ENCODE measurements at regions not wholly inside any gene's neighbourhood (a gene's known extent, or its start where the extent isn't known, plus 50 kb on each side); places are given as distances from the start of the nearest gene placed in this dataset.
"Not testable (repeated sequence)": the region's sequence is repeated elsewhere in the genome, so short reads cannot be mapped to it uniquely, and the experiment has no call there.

GRCh38 chr12:127140864-127141484 lies 1126.0 kb upstream of the TMEM132C start:
- ATAC-seq; DNase-seq; intact Hi-C loops (cut with micrococcal nuclease): not testable (repeated sequence)

GRCh38 chr12:127143020-127143419 lies 1124.0 kb upstream of the TMEM132C start:
- DNase-seq (no peak), ATAC-seq (no peak)
- intact Hi-C loops (cut with micrococcal nuclease): no loop called here

DNA sequence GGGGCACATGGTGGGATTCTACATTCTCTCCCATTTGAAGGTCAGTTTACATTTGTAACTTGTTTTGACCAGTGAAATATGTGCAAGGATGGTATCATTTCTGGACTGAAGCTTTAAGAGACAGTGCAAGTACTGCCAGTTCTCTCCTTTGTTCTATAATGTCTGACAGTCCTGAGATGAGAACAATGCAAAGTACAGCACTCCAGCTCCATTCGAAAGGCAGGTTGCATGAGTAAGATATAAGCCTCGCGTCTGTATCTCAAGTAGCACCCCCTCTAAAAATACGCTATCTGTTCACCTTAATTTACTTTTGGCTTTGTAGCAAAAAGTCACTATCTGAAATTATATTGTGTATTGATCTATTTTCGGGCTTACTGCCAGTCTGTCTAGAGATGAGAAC lies 1122.2 kb upstream of the TMEM132C start:
- intact Hi-C loops (cut with micrococcal nuclease): no loop called here
- ATAC-seq: no peak
- DNase-seq: no peak

- ATAC-seq (no peak), DNase-seq (no peak)
- intact Hi-C loops (cut with micrococcal nuclease): no loop called here
Measured at GRCh38 chr12:127145241-127145928, 1121.6 kb upstream of the TMEM132C start.

GRCh38 chr12:127145929-127146789 lies 1120.8 kb upstream of the TMEM132C start:
- DNase-seq: peak; percentile 89
- ATAC-seq: peak; percentile 99
- intact Hi-C loops (cut with micrococcal nuclease): no loop called here

GRCh38 chr12:127146991-127147718 lies 1119.8 kb upstream of the TMEM132C start:
- DNase-seq (no peak), ATAC-seq (no peak)
- intact Hi-C loops (cut with micrococcal nuclease): no loop called here

DNA sequence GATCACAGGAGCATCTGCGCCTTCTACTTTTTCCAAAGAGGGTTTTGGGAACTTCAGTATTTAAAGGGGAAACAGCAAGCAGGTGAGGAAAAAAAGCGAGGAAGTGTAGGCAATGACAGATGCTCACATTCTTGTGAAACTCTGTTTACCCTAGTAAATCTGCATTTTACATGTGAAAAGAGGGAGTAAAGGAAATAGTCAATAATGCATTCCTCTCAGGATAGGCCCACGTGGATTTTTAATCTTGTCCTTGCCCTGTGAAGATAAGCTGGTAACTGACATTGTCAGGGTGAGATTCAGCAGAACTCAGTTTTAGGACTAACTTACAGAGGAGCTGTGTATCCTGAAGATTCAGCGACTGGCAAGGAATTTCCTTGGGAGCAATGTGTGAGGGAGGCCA lies 1119.2 kb upstream of the TMEM132C start:
- DNase-seq: no peak
- intact Hi-C loops (cut with micrococcal nuclease): no loop called here
- ATAC-seq: no peak

DNA sequence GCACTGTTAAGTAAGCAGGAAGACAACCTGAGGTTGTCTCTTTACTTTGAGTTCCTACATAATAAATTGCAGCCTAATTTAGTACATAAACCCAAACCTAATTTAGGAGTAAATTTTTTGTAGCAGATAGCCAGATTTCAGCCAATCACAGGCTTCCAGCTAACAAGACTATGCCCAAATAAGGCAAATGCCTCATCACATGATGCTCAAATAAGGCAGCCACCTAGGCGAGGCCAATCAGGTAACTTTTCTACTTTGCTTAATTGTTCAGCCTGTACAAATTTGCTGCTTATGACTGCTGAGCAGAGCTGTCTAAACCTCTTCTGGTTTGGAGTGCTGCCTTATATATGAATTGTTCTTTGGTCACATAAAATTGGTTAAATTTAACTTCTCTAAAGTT lies 1118.7 kb upstream of the TMEM132C start:
- no peak for DNase-seq
- intact Hi-C loops (cut with micrococcal nuclease): no loop called here
- no peak for ATAC-seq

GRCh38 chr12:127149226-127149964 lies 1117.6 kb upstream of the TMEM132C start:
- no peak for ATAC-seq
- DNase-seq: no peak
- intact Hi-C loops (cut with micrococcal nuclease): no loop called here

DNA sequence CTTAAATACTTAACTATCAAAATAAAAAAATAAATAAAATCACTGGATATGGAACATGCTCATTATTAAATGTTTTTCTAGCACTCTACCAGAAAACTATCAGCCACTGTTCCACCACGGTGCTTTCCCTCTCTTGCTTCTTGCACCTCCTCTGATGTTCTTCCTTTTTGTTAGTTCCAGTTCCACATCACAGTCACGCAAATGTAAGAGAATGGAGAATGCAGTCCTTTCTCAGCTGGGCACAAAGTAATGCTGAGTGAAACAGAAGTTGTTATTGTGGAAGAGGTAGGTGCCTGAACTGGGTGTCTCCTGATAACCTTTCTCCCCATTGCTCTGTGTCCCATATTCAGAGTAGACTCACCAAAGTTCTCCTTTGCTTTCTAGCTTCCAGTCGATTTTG lies 1116.9 kb upstream of the TMEM132C start:
- ATAC-seq: no peak
- no peak for DNase-seq

GRCh38 chr12:127150479-127150878 lies 1116.5 kb upstream of the TMEM132C start:
- intact Hi-C loops (cut with micrococcal nuclease): no loop called here
- ATAC-seq: no peak

More for the DNA sequence above, 1116.9 kb upstream of the TMEM132C start:
- intact Hi-C loops (cut with micrococcal nuclease): no loop called here

DNA sequence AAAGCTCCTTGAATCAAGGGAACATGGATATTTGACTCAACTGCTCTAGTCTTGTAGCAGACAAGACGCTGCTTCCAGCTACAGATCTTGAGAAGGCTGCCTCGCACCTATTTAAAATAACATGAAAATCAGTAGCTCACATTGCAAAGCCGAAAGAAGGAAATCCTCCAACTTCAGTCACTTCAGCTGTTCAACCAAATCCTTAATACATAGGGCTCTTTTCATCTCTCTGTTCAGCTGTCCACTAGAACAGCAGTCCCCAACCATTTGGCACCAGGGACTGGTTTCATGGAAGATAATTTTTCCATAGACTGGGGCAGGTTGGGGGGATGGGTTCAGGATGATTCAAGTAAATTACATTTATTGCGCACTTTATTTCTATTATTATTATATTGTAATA lies 1116.0 kb upstream of the TMEM132C start:
- DNase-seq (no peak), ATAC-seq (no peak)
- intact Hi-C loops (cut with micrococcal nuclease): no loop called here

More at GRCh38 chr12:127150479-127150878, 1116.5 kb upstream of the TMEM132C start:
- no peak for DNase-seq

DNA sequence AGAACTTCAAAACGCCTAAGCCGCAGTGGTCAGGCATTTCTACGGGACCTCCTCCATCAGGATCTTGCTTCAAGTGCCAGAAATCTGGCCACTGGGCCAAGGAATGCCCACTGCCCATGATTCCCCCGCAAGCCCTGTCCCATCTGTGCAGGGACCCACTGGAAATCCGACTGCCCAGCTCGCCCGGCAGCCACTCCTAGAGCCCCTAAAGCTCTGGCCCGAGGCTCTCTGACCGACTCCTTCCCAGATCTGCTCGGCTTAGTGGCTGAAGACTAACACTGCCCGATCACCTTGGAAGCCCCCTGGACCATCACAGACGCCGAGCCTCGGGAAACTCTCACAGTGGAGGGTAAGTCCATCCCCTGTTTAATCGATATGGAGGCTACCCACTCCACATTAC lies 1113.0 kb upstream of the TMEM132C start:
- intact Hi-C loops (cut with micrococcal nuclease): no loop called here
- no peak for ATAC-seq
- DNase-seq: no peak

GRCh38 chr12:127154830-127155229 lies 1112.1 kb upstream of the TMEM132C start:
- DNase-seq; ATAC-seq; intact Hi-C loops (cut with micrococcal nuclease): not testable (repeated sequence)

GRCh38 chr12:127155935-127156619 lies 1110.9 kb upstream of the TMEM132C start:
- intact Hi-C loops (cut with micrococcal nuclease); DNase-seq; ATAC-seq: not testable (repeated sequence)

DNA sequence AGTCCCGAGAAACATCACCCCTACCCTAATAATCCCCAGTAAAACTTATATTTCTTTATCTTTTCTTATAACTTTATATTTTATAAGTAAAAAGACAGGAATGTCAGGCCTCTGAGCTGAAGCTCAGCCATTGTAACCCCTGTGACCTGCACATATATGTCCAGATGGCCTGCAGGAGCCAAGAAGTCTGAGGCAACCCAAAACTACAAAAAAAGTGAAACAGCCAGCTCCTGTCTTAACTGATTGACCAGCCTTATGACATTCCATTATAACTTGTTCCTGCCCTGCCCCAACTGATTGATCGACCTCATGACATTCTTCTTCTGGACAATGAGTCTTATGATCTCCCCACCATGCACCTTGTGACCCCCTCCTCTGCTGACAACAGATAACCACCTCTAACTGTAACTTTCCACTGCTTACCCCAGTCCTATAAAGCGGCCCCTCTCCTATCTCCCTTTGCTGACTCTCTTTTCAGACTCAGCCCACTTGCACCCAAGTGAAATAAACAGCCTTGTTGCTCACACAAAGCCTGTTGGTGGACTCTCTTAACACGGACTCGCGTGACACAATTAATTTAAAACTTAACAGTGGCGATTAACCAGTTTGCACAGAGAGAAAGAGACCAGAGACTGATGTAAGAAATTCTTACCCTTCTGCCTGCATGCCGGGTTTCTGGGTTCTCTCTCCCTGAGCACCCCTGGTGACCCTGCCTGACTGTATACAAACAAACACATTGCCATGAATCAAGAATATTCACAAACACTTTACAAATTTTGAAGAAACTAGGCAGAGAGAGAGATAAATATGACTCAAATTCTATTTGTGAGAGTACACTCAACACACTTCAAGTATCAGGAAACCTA lies 1109.2 kb upstream of the TMEM132C start:
- DNase-seq; ATAC-seq; intact Hi-C loops (cut with micrococcal nuclease): not testable (repeated sequence)

DNA sequence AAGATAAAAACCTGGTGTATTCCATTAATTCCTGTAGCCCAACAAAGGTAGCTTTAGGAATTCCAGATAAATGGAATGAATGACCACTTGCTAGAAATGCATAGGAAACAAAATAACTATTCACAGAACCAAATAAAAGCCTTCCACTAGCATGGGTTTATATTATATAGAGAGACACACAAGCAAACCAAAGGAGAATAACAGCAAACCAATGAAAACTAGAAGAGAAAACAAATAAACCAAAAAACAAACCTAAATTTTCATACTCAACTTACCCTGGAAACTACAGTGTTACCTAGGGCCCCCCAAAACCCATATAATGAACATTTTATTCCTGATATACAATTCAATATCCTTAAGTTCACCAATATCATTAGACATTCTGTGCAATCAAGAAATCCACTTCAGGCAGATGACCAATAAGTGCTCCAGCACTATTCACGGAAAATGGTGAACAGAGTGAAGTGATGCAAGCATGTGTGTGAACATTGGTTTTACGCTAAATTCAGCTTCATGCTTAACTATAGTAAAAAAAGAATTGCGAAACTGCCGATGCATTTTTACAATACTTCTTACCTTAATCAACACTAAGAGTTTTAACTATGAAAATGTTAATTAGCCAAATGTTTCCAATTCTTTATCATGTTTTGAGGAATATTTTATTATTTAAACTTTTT lies 1108.4 kb upstream of the TMEM132C start:
- DNase-seq (no peak), ATAC-seq (no peak)
- intact Hi-C loops (cut with micrococcal nuclease): no loop called here
